Muscle layer of duodenum (tissue), 2 donors: ENCODE measurements at regions not wholly inside any gene's neighbourhood (a gene's known extent, or its start where the extent isn't known, plus 50 kb on each side); places are given as distances from the start of the nearest gene placed in this dataset.
"Not testable (repeated sequence)": the region's sequence is repeated elsewhere in the genome, so short reads cannot be mapped to it uniquely, and the experiment has no call there.

ENCODE experiments used
- H3K27ac ChIP-seq: one replicate; pipeline ENCODE4 v1.7.0; 2013; ENCODE audit warnings: mild to moderate bottlenecking, low read length
- H3K27me3 ChIP-seq: one replicate; pipeline ENCODE4 v1.7.0; 2013; ENCODE audit warnings: low read depth, mild to moderate bottlenecking, control low read depth, low read length
- H3K36me3 ChIP-seq, 2 donors: one replicate each; pipeline ENCODE4 v1.7.0; 2013; ENCODE audit warnings: low read length in 2 of 2, control low read depth in 1 of 2, mild to moderate bottlenecking in 1 of 2; ENCODE audit not compliant: insufficient read depth in 2 of 2, control insufficient read depth in 1 of 2
- H3K4me1 ChIP-seq, 2 donors: one replicate each; pipeline ENCODE4 v1.7.0; 2013; ENCODE audit warnings: low read length in 2 of 2, mild to moderate bottlenecking in 2 of 2, control low read depth in 1 of 2, moderate library complexity in 1 of 2; ENCODE audit not compliant: insufficient read depth in 2 of 2, control insufficient read depth in 1 of 2
- H3K4me3 ChIP-seq, 2 donors: one replicate each; pipeline ENCODE4 v1.7.0; 2013; ENCODE audit warnings: low read length in 2 of 2, low read depth in 1 of 2, mild to moderate bottlenecking in 1 of 2
- H3K9me3 ChIP-seq, 2 donors: one replicate each; pipeline ENCODE4 v1.7.0; 2013; ENCODE audit warnings: low read length in 2 of 2, control low read depth in 1 of 2, mild to moderate bottlenecking in 1 of 2; ENCODE audit not compliant: control insufficient read depth in 1 of 2
- donor health status: healthy.

DNA sequence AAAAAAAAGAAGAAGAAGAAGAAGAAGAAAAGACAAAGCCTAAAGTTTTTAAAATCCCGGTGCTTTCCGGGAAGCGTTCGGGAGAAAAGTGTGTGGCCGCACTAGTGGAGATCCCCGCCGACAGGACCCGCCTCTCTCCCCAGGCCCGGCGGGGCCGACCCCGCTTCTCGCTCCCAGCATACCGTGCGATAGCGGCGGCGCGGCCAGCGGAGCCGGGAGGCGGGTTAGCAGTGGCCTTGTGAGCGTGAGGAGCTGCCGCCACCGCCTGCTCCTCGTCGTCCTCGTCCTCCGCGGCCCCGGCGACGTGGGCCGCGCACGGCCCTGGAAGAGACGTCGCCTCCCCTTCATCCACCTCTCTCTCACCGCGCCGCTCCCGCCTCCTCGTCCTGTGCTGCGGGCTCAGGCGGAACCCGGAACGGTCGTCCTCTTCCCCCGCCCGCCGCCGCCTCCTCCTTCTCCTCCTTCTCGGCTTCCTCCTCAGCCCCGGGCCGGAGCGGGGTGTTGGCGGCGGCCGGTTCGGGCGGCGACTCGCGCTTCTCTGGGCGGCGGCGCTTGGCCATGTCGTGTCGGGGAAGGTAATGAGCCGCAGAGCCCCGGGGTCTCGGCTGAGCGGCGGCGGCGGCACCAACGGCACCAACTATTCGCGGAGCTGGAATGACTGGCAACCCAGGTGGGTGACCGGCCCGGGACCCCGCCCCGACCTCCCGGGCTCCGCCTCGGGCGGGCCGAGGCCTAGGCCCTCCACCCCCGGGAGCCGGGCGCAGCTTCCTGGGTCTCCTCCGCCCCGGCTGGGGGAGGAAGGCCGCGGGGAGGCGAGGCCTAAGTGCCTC, 62.6 kb upstream of the CDR2 start:
- H3K27me3 ChIP-seq, H3K9me3 ChIP-seq, H3K4me1 ChIP-seq, H3K36me3 ChIP-seq: not testable (repeated sequence)
- peak overlapping the region; percentile 46 to 72 for H3K4me3 ChIP-seq
- peak overlapping the region; percentile 16 for H3K27ac ChIP-seq

DNA sequence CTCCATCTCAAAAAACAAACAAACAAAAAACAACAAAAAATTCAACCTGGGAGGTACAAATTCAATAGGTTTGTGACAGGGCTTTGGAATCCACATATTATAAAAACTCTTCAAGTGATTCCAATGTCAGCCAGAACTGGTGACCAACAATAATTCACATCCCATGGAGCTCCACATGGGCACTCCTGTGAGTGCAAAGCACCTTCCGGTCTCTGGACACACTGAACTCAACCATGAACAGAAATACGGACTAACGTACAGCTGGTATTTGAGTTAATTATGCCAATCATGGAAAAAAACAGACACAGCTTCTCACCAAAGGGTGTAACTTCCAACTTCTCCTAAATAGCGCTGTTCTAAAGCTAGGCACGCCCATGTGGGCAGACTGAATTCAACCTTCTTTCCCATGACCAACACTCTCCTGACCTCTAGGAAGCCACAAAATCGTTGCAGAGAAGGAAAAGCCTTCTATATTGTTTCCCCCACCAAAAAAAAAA, 62.0 kb upstream of the CDR2 start:
- peak overlapping the region; percentile 16 for H3K27ac ChIP-seq
- not testable (repeated sequence) for H3K36me3 ChIP-seq, H3K27me3 ChIP-seq, H3K4me1 ChIP-seq, H3K9me3 ChIP-seq
- H3K4me3 ChIP-seq: peak overlapping the region; percentile 46 to 72

- not testable (repeated sequence) for H3K4me1 ChIP-seq, H3K27ac ChIP-seq, H3K4me3 ChIP-seq, H3K27me3 ChIP-seq, H3K9me3 ChIP-seq
- H3K36me3 ChIP-seq: peaks cover 9 to 22% of the 10 kb centered on the region in 2 donors
Observed at GRCh38 chr16:22431314-22431713, 56.9 kb upstream of the CDR2 start.

DNA sequence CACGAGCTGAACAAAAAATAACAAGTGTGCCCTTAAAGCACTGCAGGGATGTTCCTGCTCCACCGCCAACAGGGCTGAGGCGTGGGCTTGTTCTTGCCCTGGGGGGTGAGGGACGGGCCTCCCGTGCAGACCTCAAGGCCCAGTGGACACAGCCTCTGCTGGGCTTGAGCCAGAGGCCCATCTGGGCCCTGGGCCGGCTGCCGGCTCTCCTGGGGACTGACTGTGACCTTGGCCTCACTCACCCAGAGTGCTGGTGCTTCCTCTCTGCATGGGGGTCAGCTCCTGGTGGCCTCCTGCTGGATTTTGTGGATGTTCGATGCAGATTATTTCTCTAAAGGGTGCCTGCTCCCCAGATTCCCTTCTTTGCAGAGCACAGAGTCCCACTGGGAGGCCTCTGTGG, 54.2 kb upstream of the CDR2 start:
- H3K4me1 ChIP-seq: peaks cover 0 to 13% of the 10 kb centered on the region in 2 donors

GRCh38 chr16:22427556-22427955, 53.1 kb upstream of the CDR2 start:
- Histone ChIP-seq H3K27ac (no peak overlapping the region), H3K36me3 (peaks cover 9 to 34% of the 10 kb centered on the region in 2 donors), H3K4me1 (peaks cover 0 to 13% of the 10 kb centered on the region in 2 donors), H3K4me3 (no peak overlapping the region), H3K9me3 (no peaks in the 10 kb centered on the region), H3K27me3 (no peaks in the 10 kb centered on the region)

More for the DNA sequence above, 54.2 kb upstream of the CDR2 start:
- no peak overlapping the region for H3K4me3 ChIP-seq
- H3K27me3 ChIP-seq: no peaks in the 10 kb centered on the region
- H3K9me3 ChIP-seq: no peaks in the 10 kb centered on the region
- peaks cover 9 to 34% of the 10 kb centered on the region in 2 donors for H3K36me3 ChIP-seq
- no peak overlapping the region for H3K27ac ChIP-seq

GRCh38 chr16:22425847-22426246, 51.4 kb upstream of the CDR2 start:
- Histone ChIP-seq H3K9me3 (no peaks in the 10 kb centered on the region), H3K4me1 (peaks cover 0 to 13% of the 10 kb centered on the region in 2 donors), H3K36me3 (peaks cover 9 to 38% of the 10 kb centered on the region in 2 donors), H3K4me3 (no peak overlapping the region), H3K27me3 (no peaks in the 10 kb centered on the region), H3K27ac (no peak overlapping the region)

DNA sequence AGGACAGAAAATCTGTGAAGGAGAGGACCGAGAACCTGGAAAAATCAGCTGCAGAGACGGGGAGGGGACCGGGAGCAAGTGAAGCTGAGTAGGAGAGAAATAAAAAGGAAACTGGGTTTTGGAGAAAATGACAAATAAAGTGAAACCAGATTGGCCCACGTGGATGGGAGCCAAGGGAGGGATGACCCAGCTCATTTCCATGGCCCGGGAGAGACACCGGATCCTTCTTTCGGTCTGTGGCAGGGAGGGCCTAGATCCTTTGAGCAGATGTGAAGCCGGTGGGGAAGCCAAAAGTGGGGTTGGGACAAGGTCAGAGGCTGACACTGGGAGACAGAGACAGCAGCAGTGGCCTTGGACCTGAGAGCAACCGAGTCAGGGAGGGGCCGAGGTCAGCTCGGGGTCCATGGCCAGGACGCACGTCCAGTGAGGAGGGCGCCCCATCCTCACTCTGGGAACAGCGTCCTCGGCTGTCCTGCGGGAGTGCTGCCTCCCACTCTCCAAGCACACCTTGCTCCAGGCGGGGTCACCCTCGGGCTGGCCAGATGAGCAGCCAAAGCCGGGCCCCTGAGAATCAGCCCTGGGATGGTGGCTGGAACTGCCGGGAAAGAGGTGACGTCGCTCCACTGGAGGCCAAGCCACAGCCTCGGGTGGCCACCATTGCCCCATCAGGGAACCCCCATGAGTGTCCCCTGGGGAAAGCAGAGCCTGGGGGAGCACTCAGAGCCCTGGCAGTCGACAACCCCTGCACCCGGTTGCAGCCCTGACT, 50.8 kb upstream of the CDR2 start:
- Histone ChIP-seq H3K9me3 (no peaks in the 10 kb centered on the region), H3K4me3 (peak overlapping the region in 1 of 2 donors; percentile 40), H3K36me3 (peaks cover 9 to 43% of the 10 kb centered on the region in 2 donors), H3K4me1 (peaks cover 0 to 13% of the 10 kb centered on the region in 2 donors), H3K27me3 (no peaks in the 10 kb centered on the region), H3K27ac (peak overlapping the region; percentile 31)

DNA sequence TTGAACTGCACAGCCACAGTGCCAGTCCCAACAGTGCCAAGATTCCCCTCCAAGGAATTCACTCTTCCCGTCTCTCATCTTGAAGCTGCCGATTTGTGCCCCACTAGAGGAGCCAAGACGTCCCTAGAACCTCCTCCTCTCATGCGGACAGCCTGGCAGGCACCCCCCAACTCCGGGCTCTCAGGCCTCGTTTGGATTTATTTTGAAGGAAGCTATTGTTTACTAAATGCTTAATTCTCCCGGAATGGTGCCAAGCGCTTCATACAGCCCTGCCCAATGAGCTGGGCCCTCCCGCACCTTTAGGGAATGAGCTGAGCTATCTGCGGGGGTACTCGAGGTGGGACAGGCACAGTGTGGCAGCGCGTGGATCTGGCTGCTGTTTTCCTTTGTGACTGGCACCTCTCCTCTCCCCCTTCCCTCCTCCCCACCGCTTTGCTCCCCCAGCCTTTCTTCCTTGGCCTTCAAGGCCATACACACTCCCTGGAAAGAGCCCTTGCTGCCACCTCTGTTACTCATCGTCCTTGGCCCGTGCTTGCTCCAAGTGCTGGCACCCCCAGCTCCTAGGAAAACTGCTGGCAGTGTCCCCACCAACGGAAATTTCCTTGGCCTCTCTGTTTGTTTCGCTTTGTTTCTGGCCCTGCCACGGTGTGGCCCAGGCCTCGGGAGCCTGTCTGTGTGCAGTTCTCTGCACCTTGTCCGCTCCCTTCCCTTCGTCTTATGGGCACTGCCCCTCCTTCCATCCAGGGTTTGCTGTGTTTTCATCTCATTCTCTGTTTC, 49.9 kb upstream of the CDR2 start:
- Histone ChIP-seq H3K4me1 (peaks cover 0 to 13% of the 10 kb centered on the region in 2 donors), H3K9me3 (no peaks in the 10 kb centered on the region), H3K27ac (peak overlapping the region; percentile 31), H3K4me3 (peak overlapping the region in 1 of 2 donors; percentile 40), H3K36me3 (peaks cover 9 to 45% of the 10 kb centered on the region in 2 donors), H3K27me3 (no peaks in the 10 kb centered on the region)
